ENCODE measurements at regions not wholly inside any gene's neighbourhood (a gene's known extent, or its start where the extent isn't known, plus 50 kb on each side); places are given as distances from the start of the nearest gene placed in this dataset.

- Histone ChIP-seq H3K9ac (ENCODE audit: low read depth, low read length) (no peak overlapping the region), H3K9me3 (ENCODE audit: insufficient read depth, low read depth, low read length) (no peaks in the 10 kb centered on the region), H3K27me3 (ENCODE audit: insufficient read depth, low read length) (no peaks in the 10 kb centered on the region), H3K4me1 (ENCODE audit: insufficient read depth, low read length) (no peaks in the 10 kb centered on the region), H3K27ac (ENCODE audit: low read length) (no peak overlapping the region), H3K36me3 (ENCODE audit: insufficient read depth, low read depth, low read length) (no peaks in the 10 kb centered on the region), H3K4me3 (ENCODE audit: low read length) (no peak overlapping the region)
These were observed 1630.4 kb upstream of the B3GALT2 start for GRCh38 chr1:194816859-194817258.

DNA sequence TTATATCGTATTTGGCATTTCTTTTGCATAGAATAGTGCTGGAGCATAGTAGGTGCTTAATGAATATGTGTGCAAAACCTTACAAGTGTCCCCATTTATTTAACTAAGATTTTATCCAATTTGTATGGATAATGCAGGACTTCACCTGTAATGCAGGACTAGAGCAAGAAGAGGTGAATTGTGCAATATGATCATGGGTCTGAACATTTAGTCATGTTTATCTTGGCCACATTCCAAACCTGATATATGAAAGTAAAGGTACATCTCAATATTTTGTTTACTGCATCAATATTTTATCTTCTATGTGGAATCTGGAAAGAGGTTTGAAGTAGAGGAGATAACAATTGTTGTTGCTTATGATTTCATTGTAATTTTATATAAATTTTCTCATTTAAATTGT is 1626.7 kb upstream of the B3GALT2 start:
- Histone ChIP-seq H3K9ac (ENCODE audit: low read depth, low read length) (no peak overlapping the region), H3K4me1 (ENCODE audit: insufficient read depth, low read length) (no peaks in the 10 kb centered on the region), H3K27ac (ENCODE audit: low read length) (no peak overlapping the region), H3K36me3 (ENCODE audit: insufficient read depth, low read depth, low read length) (no peaks in the 10 kb centered on the region), H3K4me3 (ENCODE audit: low read length) (no peak overlapping the region), H3K9me3 (ENCODE audit: insufficient read depth, low read depth, low read length) (no peaks in the 10 kb centered on the region), H3K27me3 (ENCODE audit: insufficient read depth, low read length) (no peaks in the 10 kb centered on the region)

- H3K27me3 ChIP-seq (ENCODE audit: insufficient read depth, low read length) = no peaks in the 10 kb centered on the region
- peaks cover 8% of the 10 kb centered on the region for H3K9me3 ChIP-seq (ENCODE audit: insufficient read depth, low read depth, low read length)
- H3K4me3 ChIP-seq (ENCODE audit: low read length) = no peak overlapping the region
- H3K36me3 ChIP-seq (ENCODE audit: insufficient read depth, low read depth, low read length) = no peaks in the 10 kb centered on the region
- no peak overlapping the region for H3K9ac ChIP-seq (ENCODE audit: low read depth, low read length)
- no peaks in the 10 kb centered on the region for H3K4me1 ChIP-seq (ENCODE audit: insufficient read depth, low read length)
- H3K27ac ChIP-seq (ENCODE audit: low read length) = no peak overlapping the region
These were observed 1623.3 kb upstream of the B3GALT2 start for GRCh38 chr1:194809665-194810064.

DNA sequence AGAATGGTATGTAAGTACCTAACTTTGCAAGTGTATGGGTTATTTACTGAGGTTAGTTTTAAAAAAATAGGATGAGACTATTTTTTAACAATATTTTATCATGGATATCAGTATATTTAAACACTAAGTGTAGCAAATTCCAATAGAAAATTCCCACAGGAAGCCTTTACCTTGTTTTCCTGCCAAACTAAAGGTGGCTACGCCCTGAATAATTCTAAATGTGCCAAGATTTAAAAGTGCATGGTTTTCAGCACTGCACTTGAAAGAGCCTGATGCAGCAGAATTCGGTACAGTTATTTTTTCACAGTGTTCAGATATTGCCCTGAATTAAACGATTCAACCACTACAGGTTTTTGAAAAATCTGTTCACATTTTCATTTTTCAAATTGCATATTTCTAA is 1622.8 kb upstream of the B3GALT2 start:
- no peaks in the 10 kb centered on the region for H3K36me3 ChIP-seq (ENCODE audit: insufficient read depth, low read depth, low read length)
- H3K4me3 ChIP-seq (ENCODE audit: low read length) = no peak overlapping the region
- no peak overlapping the region for H3K27ac ChIP-seq (ENCODE audit: low read length)
- peaks cover 8% of the 10 kb centered on the region for H3K9me3 ChIP-seq (ENCODE audit: insufficient read depth, low read depth, low read length)
- H3K9ac ChIP-seq (ENCODE audit: low read depth, low read length) = no peak overlapping the region
- no peaks in the 10 kb centered on the region for H3K27me3 ChIP-seq (ENCODE audit: insufficient read depth, low read length)
- H3K4me1 ChIP-seq (ENCODE audit: insufficient read depth, low read length) = no peaks in the 10 kb centered on the region

- H3K27me3 ChIP-seq (ENCODE audit: insufficient read depth, low read length) = no peaks in the 10 kb centered on the region
- H3K9me3 ChIP-seq (ENCODE audit: insufficient read depth, low read depth, low read length) = peaks cover 8% of the 10 kb centered on the region
- no peak overlapping the region for H3K27ac ChIP-seq (ENCODE audit: low read length)
These were observed 1621.3 kb upstream of the B3GALT2 start for GRCh38 chr1:194807530-194808220.

DNA sequence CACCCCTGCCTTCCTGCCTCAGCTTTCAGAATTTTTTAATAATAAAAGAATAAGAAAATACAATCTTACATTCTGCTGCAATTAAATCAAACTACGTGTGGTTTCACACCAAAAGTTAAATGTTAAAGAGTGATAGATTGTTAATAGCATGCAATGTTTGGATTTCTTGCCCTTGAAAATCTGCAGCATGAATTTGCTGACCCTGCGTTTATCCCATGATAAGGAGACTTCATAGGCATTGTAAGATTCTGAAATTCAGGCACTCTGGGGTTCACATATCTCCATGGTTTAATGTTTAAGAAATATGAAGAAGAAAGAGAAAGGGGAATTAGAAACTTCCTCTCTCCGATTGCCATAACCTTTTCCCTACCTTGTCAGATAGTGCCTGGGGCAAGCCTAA is 1616.2 kb upstream of the B3GALT2 start:
- Histone ChIP-seq H3K4me3 (ENCODE audit: low read length) (no peak overlapping the region), H3K9ac (ENCODE audit: low read depth, low read length) (no peak overlapping the region), H3K36me3 (ENCODE audit: insufficient read depth, low read depth, low read length) (no peaks in the 10 kb centered on the region), H3K27me3 (ENCODE audit: insufficient read depth, low read length) (no peaks in the 10 kb centered on the region), H3K9me3 (ENCODE audit: insufficient read depth, low read depth, low read length) (peaks cover 5% of the 10 kb centered on the region), H3K4me1 (ENCODE audit: insufficient read depth, low read length) (no peaks in the 10 kb centered on the region), H3K27ac (ENCODE audit: low read length) (no peak overlapping the region)

More at GRCh38 chr1:194807530-194808220, 1621.3 kb upstream of the B3GALT2 start:
- Histone ChIP-seq H3K4me3 (ENCODE audit: low read length) (no peak overlapping the region), H3K36me3 (ENCODE audit: insufficient read depth, low read depth, low read length) (no peaks in the 10 kb centered on the region), H3K9ac (ENCODE audit: low read depth, low read length) (no peak overlapping the region), H3K4me1 (ENCODE audit: insufficient read depth, low read length) (no peaks in the 10 kb centered on the region)

GRCh38 chr1:194795917-194796593 is 1609.6 kb upstream of the B3GALT2 start:
- no peaks in the 10 kb centered on the region for H3K36me3 ChIP-seq (ENCODE audit: insufficient read depth, low read depth, low read length)
- no peaks in the 10 kb centered on the region for H3K9me3 ChIP-seq (ENCODE audit: insufficient read depth, low read depth, low read length)
- no peak overlapping the region for H3K27ac ChIP-seq (ENCODE audit: low read length)
- H3K4me1 ChIP-seq (ENCODE audit: insufficient read depth, low read length) = no peaks in the 10 kb centered on the region
- H3K9ac ChIP-seq (ENCODE audit: low read depth, low read length) = no peak overlapping the region
- H3K27me3 ChIP-seq (ENCODE audit: insufficient read depth, low read length) = no peaks in the 10 kb centered on the region
- no peak overlapping the region for H3K4me3 ChIP-seq (ENCODE audit: low read length)

DNA sequence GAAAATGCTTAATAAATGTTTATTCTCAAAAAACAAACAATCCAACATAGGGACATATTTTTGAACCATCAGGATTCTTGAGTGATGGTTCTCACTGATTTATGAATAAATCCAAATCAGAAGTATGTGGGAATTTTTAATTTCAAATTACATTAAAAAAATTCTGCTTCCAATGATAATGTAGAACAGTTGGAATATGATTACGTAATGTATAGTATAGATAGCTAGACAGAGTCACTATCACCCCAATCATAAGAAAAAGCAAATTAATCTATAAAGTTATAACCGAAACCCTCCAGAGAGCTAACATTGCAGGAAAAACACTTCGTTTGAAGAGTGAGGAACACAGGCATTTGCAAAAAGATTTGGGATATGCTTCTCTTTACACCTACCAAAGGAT is 1600.6 kb upstream of the B3GALT2 start:
- Histone ChIP-seq H3K4me3 (ENCODE audit: low read length) (no peak overlapping the region), H3K27me3 (ENCODE audit: insufficient read depth, low read length) (no peaks in the 10 kb centered on the region), H3K9ac (ENCODE audit: low read depth, low read length) (no peak overlapping the region; the same call in 1 of the 2 replicates), H3K36me3 (ENCODE audit: insufficient read depth, low read depth, low read length) (no peaks in the 10 kb centered on the region), H3K4me1 (ENCODE audit: insufficient read depth, low read length) (no peaks in the 10 kb centered on the region), H3K27ac (ENCODE audit: low read length) (no peak overlapping the region), H3K9me3 (ENCODE audit: insufficient read depth, low read depth, low read length) (no peaks in the 10 kb centered on the region)

DNA sequence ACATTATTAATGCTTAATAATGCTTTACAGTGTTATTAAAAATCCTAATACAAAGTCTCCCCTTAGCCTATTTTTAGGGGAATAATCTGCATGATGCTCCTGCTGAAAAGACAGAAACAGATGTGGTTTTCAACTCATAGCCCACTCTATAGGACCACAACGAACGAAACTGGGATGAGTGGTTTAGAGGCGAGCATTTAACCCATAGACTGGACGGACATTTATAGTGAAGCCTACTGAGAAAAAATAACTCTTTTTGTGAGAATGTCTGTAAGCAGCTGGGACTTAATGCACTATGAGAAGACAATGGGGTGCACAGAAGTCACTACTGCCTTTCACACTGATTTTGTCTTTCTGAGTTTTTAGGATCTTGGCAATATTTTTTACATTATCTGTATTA is 1599.6 kb upstream of the B3GALT2 start:
- Histone ChIP-seq H3K36me3 (ENCODE audit: insufficient read depth, low read depth, low read length) (no peaks in the 10 kb centered on the region), H3K4me3 (ENCODE audit: low read length) (no peak overlapping the region), H3K27me3 (ENCODE audit: insufficient read depth, low read length) (no peaks in the 10 kb centered on the region), H3K9ac (ENCODE audit: low read depth, low read length) (no peak overlapping the region), H3K4me1 (ENCODE audit: insufficient read depth, low read length) (no peaks in the 10 kb centered on the region), H3K27ac (ENCODE audit: low read length) (no peak overlapping the region), H3K9me3 (ENCODE audit: insufficient read depth, low read depth, low read length) (no peaks in the 10 kb centered on the region)

GRCh38 chr1:194776657-194777056 is 1590.2 kb upstream of the B3GALT2 start:
- H3K27me3 ChIP-seq (ENCODE audit: insufficient read depth, low read length) = no peaks in the 10 kb centered on the region
- H3K4me3 ChIP-seq (ENCODE audit: low read length) = no peak overlapping the region
- no peaks in the 10 kb centered on the region for H3K4me1 ChIP-seq (ENCODE audit: insufficient read depth, low read length)
- no peaks in the 10 kb centered on the region for H3K9me3 ChIP-seq (ENCODE audit: insufficient read depth, low read depth, low read length)
- H3K9ac ChIP-seq (ENCODE audit: low read depth, low read length) = no peak overlapping the region
- H3K36me3 ChIP-seq (ENCODE audit: insufficient read depth, low read depth, low read length) = no peaks in the 10 kb centered on the region
- no peak overlapping the region for H3K27ac ChIP-seq (ENCODE audit: low read length)

- H3K4me1 ChIP-seq (ENCODE audit: insufficient read depth, low read length) = no peaks in the 10 kb centered on the region
- H3K9me3 ChIP-seq (ENCODE audit: insufficient read depth, low read depth, low read length) = no peaks in the 10 kb centered on the region
- H3K27me3 ChIP-seq (ENCODE audit: insufficient read depth, low read length) = no peaks in the 10 kb centered on the region
- H3K36me3 ChIP-seq (ENCODE audit: insufficient read depth, low read depth, low read length) = no peaks in the 10 kb centered on the region
- H3K9ac ChIP-seq (ENCODE audit: low read depth, low read length) = no peak overlapping the region
- H3K4me3 ChIP-seq (ENCODE audit: low read length) = no peak overlapping the region
- no peak overlapping the region for H3K27ac ChIP-seq (ENCODE audit: low read length)
These were observed 1588.1 kb upstream of the B3GALT2 start for GRCh38 chr1:194774535-194774934.

- Histone ChIP-seq H3K27me3 (ENCODE audit: insufficient read depth, low read length) (no peaks in the 10 kb centered on the region), H3K4me1 (ENCODE audit: insufficient read depth, low read length) (no peaks in the 10 kb centered on the region), H3K4me3 (ENCODE audit: low read length) (no peak overlapping the region), H3K9ac (ENCODE audit: low read depth, low read length) (no peak overlapping the region), H3K27ac (ENCODE audit: low read length) (no peak overlapping the region), H3K36me3 (ENCODE audit: insufficient read depth, low read depth, low read length) (no peaks in the 10 kb centered on the region), H3K9me3 (ENCODE audit: insufficient read depth, low read depth, low read length) (no peaks in the 10 kb centered on the region; the same call in 1 of the 2 replicates)
These were observed 1569.0 kb upstream of the B3GALT2 start for GRCh38 chr1:194755241-194755994.
